Uterus (tissue), 2 donors: ENCODE measurements at regions not wholly inside any gene's neighbourhood (a gene's known extent, or its start where the extent isn't known, plus 50 kb on each side); places are given as distances from the start of the nearest gene placed in this dataset.

Experiments used
- CTCF ChIP-seq, 4 experiments: fragments of 200-600 bp in 2 of 4; fragments of 450-650 bp in 2 of 4; sonication (generic) in 2 of 4; IDR thresholded peaks; one replicate each; pipeline ENCODE4 v1.5.1; 2016 to 2019; ENCODE audit warnings: antibody characterized with exemption in 4 of 4, mild to moderate bottlenecking in 2 of 4, moderate library complexity in 1 of 4
- POLR2A ChIP-seq, 2 donors: fragments of 450-650 bp; IDR thresholded peaks; one replicate each; pipeline ENCODE4 v1.6.1; 2016; ENCODE audit warnings: antibody characterized with exemption in 2 of 2, mild to moderate bottlenecking in 1 of 2, moderate library complexity in 1 of 2

- TF ChIP-seq POLR2A (IDR thresholded peaks at IDR 0.05) (no peak), CTCF (IDR thresholded peaks at IDR 0.05) (no peak)
Measured at GRCh38 chr10:118430190-118430589, 88.1 kb upstream of the FAM204A start.
